Activated CD8-positive, alpha-beta memory T cell treated with anti-CD3 and anti-CD28 coated beads, Interleukin-2, amount 50 U/mL, for 24 hours (primary cell): ENCODE measurements at regions not wholly inside any gene's neighbourhood (a gene's known extent, or its start where the extent isn't known, plus 50 kb on each side); places are given as distances from the start of the nearest gene placed in this dataset.

Source experiments
- DNase-seq: peaks from one replicate; pipeline ENCODE4 v3.0.0-alpha.2; 2020; ENCODE audit errors: extremely low read depth

DNA sequence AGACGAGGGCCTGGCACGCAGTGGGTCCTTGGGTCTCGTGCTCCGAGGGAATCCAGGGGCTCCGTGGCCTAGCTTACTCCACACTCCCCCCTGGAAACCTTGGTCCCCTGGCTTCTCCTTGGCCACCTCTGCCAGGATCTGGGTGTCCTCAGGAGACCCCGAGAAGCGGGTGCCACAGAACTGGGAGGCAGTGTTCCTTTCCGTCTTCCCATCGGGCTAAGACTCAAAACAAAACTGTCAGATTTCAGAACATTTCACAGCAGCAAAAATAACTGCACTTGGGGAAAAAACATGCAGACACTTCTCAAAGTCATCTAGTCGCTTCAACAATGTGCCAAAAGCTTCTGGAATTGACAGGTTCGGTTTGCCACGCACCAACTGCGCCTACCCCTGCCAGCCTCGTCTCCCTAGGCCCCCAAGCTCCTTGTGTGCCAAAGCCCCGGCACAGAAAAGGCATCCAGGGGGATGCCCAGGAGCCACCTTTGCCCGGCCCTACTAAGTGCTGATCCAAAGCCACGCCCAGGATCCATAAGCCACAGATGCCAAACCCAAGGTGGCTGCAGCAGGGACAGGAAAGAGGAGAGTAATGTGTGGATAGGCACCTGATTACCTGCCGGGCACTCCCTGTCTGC is 58.4 kb upstream of the DIO3 start:
- no peak for DNase-seq

GRCh38 chr14:101503431-101504095 is 57.7 kb upstream of the DIO3 start:
- no peak for DNase-seq

GRCh38 chr14:101504096-101504948 is 57.0 kb upstream of the DIO3 start:
- no peak for DNase-seq

GRCh38 chr14:101505236-101505970 is 55.9 kb upstream of the DIO3 start:
- DNase-seq: no peak

GRCh38 chr14:101506211-101506925 is 54.9 kb upstream of the DIO3 start:
- DNase-seq: no peak

GRCh38 chr14:101506926-101507835 is 54.1 kb upstream of the DIO3 start:
- no peak for DNase-seq

DNA sequence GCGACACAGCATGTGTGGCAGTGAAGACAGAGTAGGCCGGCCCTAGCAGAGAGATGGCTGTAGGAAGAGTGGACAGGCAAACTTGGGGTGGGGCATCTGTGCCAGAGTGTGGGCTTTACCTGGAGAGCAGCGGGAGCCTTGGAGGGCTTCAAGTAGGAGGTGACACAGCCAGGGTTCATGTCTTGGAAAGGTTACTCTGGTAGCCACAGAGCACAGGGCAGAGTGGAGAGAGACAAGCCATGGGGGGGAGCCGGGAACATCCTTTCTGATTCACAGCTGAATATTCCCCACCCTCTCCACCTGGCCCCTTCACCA is 53.5 kb upstream of the DIO3 start:
- DNase-seq: no peak

GRCh38 chr14:101508196-101508947 is 52.9 kb upstream of the DIO3 start:
- DNase-seq: no peak

DNA sequence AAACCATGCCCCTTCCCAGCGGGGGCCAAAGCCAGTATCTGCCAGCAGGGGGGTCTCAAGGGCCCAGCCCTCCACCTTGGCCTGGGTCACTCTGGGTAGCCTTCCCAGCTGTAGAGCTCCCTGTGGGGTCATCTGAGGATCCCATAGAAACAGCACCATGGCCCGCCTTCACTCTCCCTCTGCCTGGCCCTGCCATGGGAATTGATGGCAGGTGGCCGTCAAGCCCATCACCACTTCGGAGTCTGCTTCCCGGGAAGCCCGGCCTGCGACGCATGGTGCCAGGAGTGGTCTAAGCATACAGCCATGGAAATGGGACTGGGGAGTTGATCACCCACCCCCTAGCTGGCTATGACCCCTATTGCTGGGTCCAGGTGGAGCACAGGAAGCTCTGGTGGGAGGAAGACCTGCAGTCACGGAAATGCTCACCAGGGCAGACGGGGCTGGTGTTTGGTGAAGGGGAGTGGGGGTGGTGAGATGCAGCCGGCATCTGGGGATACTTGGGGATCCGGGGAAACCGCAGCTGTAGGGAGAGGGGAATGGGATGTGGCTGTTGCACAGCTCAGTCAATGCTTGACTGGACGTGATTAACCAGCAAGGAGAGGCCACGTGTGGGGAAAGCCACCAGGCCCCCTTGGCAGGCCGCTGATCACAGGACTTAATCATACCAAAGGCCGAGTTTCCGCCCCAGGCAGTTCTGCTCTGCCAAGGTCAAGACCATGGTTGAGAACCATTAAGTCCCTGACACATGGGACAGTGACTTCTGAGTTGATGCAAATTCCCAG is 52.2 kb upstream of the DIO3 start:
- no peak for DNase-seq

GRCh38 chr14:101509730-101510371 is 51.4 kb upstream of the DIO3 start:
- no peak for DNase-seq

- no peak for DNase-seq
Measured at GRCh38 chr14:101511199-101511598, 50.1 kb upstream of the DIO3 start.
